HG03457 (cell line): ENCODE measurements at regions not wholly inside any gene's neighbourhood (a gene's known extent, or its start where the extent isn't known, plus 50 kb on each side); places are given as distances from the start of the nearest gene placed in this dataset.
"Not testable (repeated sequence)": the region's sequence is repeated elsewhere in the genome, so short reads cannot be mapped to it uniquely, and the experiment has no call there.

ENCODE experiments used
- ATAC-seq: cut with Tn5 transposase; IDR thresholded peaks from one replicate; pipeline ENCODE4 v1.9.1; 2021; ENCODE audit warnings: moderate number of reproducible peaks; ENCODE audit not compliant: unreplicated experiment

DNA sequence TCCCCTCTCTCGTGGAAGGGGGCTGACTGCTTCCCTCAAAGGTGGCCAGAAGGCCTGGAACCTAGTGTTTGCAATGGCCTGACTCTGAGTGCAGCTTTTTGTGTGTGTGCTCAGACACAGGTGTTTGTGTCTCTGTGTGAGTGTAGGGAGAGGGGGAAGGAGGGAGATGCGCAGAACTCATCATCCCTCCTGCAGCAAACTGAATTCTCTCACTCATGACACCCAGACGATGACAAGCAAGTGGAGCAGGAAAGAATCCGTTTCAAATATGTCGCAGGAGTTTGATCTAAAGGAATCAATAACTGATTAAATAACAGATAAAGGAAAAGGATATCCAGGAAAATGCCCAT is 101.4 kb downstream of the TNFAIP3 start:
- no peak for ATAC-seq

DNA sequence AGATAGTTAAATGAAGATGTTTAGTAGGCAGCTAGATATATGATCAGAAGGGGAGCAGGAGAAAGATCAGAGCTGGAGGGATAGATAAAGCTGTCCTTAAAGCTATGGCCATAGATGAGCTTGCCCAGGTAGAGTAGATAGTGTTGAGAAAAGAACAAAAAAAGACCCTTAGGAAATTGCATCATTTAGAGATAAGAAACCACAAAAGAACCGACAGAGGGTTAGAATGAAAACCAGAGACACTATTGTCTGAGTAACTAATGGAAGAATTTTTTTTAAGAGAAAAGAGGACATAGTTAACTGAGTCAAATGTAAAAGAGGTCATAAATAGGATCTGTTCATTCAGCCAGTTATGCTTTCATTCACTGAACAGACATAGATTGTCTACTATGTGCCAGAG is 101.8 kb downstream of the TNFAIP3 start:
- no peak for ATAC-seq

DNA sequence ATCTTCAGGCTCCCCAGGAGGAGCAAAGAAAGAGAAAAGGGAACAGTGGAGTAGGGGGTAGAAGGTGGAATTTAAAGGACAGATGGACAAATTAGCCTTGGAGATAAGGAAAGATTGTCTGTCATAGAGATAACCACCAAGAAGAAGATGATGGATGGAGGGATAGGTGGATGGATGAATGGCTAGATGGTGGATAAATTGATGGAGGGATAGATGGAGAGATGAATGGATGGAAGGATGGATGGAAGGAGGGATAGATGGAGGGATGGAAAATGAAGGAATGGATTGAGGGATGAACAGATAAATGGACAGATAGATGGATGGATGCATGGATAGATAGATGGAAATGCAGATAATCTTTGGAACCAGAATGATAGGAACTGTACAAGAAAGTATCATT is 102.8 kb downstream of the TNFAIP3 start:
- no peak for ATAC-seq

DNA sequence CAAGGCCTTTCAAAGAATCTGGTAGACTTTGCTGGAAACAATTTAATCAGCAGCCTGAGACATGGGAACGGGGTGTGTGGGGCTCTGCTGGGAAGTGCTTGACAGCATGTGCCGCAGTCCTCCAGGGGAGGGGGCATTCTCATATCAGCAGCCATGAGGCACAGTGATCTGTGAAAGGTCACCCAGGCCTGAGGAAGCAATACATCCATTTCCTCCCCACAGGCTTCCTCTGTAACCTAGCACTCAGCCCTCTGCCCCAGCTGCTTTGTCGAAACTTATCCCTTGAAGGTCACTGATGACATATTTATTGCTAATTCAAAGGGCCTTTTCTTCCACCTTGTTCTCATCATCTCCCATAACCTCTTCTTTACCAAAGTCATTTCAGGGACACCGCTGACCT is 103.3 kb downstream of the TNFAIP3 start:
- ATAC-seq, result no peak

DNA sequence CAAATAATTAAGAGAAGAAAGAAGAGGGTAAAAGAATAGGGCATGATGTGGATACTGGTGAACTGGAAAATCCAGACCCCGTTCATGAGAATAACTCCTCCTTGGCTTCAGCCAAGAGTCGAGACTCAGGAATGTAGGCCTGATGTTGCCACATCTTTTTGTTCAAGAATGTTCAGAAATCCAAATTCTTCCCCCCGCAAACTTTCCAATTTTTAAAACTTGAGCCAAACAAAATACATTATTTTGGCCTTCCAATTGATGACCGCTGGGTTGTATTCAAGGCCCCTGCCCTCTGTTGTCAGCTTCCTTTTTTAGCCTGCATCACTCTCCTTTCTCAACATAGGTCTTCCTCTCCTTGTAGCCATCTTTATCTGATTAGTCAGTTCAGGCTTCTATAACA is 106.1 kb downstream of the TNFAIP3 start:
- no peak for ATAC-seq

DNA sequence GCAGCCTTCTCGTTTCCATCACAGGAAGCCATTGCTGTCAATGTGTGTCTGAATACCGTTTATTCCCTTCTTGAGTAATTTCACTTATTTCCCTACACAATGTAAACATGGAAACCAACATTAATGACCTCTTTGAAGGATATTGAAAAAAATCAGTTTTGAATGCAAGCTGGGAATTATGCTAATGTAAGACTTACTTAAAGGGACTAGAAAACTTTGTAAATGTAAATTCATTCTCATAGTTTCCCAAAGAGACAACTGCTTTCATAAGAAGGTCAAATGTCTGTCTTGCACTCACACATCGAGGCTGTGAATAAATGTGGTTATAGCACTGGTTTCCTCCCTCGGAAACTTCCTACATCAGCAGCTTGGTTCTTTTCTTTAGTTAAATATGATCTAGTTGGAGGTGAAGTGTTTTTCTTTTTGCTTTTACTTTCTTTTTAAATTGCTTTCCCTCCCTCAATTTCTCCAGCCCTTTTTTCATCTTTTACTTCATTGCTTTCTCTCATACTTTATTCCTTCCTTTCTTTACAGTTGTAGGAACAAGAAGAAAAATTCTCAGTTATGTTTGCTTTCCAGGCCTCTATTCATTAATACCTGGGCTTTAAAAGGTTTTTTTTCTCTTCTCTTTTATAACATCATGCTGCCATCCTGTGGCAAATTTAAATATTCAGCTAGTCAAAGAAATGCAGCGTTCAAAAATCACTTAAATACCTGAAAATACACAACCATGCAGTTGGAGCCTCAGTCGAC is 108.3 kb downstream of the TNFAIP3 start:
- no peak for ATAC-seq

DNA sequence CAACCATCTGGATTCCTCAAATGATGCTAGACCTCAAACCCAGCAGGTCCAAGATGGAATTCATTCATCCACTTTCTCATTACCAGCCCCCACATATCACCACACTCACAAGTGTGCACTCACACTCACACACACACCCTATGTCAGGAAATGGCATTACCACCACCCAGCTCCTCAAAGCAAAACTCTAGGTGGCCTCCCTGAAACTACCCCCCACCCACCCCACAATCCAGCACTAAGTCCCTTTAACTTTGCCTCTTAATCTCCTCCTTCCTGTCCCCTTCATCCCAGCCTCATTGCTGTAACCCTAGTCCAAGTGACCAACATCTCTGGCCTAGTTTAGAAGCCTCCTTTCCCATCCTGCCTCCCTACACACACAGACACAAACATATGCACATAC is 109.4 kb downstream of the TNFAIP3 start:
- ATAC-seq, result no peak

DNA sequence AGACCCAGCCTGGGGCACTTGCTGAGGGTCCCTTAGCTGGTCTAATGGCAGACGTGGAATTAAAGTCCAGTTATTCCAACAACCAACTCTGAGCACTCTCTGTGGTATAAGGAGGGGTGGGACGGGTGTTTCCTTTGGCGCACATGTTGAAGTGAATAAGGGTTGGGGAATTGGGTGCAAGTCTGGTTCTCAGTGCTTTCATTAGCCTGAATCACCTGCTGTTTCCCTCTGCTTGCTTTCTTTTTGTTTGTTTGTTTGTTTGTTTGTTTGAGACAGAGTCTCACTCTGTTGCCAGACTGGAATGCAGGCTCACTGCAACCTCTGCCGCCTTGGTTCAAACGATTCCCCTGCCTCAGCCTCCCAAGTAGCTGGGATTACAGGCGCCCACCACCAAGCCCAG is 110.1 kb downstream of the TNFAIP3 start:
- ATAC-seq, result no peak

DNA sequence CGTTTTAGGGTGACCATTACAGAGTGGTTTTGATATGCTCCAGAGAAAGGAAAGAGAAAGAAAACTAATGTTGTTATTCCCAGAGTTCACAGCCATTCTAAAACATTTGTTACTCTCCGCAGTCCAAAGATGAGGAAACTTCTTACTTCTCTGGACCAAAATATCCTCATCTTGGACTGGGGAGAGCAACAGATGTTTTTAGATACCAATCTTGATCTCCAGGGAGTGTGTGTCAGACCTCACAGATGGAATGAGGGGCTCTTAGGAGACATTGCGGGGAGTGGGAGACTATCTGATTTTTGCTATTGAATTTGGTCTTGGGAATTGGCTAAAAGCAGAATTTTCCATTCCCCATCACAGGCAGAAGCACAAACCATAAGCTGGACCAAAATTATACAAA is 110.8 kb downstream of the TNFAIP3 start:
- no peak for ATAC-seq

DNA sequence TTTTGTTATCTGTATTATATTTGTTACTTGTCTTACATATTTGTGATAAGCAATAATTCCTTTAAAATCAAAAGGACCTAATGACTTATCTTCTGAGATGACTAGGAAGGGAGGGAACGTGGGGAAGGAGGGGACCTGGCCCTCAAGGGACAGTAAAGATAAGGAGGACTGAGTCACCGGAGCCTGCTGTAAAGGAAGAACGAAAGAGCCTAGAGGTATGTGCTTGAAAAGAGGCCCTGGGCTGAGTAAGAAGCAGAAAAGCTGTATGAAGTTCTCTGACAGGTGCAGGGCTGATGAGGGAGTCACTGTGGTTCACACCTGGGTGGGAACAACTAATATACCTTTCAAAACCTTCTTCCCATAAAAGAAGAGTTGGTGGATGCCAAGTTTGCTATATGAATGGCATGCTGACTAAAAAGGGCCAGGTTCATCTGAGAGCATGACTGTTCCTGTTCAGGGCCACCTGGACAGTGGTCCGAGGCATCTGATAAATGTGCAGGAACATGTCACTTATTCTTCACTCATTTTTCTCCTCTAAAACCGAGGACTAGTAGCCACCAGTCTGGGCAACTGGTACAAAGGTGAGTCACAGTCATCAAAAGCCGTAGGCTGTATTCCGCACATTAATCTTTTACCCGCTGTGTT is 111.3 kb downstream of the TNFAIP3 start:
- ATAC-seq, result no peak

DNA sequence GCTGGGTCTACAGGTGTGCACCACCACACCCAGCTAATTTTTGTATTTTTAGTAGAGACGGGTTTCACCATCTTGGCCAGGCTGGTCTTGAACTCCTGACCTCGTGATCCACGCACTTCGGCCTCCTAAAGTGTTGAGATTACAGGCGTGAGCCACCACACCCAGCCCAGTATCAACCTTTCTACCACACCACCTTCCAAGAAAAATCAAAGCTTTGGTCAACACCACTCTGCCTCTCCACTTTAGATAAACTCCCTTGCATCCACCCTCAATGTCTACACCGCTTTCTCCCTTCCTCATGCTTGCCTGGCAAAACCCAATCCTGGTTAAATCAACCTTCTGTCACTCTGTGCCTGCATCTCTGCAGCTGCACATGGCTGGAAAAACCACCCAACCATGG is 112.2 kb downstream of the TNFAIP3 start:
- ATAC-seq, result not testable (repeated sequence)

DNA sequence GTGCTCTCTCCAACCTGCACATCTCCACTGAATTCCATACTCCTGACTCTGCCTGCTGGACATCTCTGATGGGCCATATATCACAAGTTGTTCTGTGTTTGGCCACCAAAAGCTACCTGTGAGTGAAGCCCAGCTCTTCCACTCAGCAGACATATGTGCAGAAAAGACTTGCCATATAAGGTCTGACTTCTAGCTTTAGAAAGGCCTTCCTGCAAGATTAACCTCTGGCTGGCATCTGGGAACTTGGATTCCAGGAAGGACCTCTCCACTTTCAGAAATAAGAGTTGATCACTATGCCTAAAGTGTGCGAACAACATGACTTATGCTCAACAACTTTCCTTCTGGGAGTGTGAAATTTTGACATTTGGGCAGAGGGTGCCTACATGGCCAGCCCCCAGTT is 113.7 kb downstream of the TNFAIP3 start:
- no peak for ATAC-seq

DNA sequence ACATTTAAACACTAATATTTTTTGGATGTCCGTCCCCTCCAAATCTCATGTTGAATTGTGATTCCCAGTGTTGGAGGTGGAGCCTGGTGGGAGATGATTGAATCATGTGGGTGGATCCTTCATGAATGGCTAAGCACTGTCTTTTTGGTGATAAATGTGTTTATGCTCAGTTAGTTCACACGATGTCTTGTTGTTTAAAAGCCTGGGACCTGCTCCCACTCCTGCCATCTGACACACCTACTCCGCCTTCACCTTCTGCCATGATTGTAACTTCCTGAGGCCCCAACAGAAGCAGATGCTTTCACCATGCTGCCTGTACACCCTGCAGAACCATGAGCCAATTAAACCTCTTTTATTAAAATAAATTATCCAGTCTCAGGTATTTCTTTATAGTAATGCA is 114.7 kb downstream of the TNFAIP3 start:
- no peak for ATAC-seq

DNA sequence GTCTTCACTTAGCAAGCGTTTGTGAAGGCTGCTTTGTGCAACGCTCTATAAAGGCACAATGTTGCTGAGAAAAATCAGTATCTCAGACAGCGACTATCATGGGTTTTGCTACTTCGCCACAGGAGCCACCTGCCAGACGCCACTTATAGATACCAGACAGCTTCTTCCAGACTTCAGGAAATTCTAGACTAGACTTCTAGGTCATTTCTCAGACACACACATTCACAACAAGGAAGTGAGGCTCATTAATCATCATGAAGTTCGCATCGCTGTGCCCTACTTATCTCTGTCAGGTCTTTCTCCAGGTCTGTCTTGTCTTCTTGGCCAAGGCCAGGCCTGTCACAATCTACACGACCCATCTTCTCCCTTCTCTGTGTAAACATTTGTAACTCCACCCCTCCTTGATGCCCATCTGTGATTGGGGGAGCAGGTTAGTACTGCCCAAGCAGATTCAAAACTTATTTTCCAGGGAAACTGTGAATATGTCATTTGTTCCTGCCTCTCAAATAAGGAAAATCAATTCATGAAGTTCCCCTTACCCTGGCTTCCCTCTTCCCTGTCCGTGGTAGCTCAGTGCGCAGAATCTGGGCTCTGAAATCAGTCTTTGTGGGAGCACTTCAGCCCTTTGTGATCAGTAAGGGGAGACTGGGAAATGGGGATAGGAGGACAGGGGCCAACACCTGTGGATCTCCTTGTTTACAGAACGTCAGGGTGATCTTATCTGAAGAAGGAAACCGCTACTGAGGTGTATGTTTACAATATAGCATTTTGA is 115.5 kb downstream of the TNFAIP3 start:
- no peak for ATAC-seq

DNA sequence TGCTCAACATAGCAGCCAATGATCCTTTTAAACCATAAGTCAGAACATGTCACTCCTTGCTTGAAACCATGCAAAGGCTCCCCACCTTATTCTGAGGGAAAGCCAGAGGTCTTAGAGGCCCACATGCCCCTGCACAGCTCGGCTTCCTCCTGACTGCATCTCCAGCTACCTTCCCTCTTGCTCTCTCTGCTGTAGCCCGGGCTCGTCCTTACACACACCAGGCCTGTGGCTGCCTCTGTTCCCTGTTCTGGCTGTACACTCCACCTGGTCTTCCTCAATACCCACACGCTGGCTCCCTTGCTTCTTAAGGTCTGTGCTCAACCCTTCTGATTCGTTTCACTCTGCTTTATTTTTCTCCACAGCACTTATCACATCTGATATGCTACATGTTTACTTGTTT is 116.2 kb downstream of the TNFAIP3 start:
- no peak for ATAC-seq

DNA sequence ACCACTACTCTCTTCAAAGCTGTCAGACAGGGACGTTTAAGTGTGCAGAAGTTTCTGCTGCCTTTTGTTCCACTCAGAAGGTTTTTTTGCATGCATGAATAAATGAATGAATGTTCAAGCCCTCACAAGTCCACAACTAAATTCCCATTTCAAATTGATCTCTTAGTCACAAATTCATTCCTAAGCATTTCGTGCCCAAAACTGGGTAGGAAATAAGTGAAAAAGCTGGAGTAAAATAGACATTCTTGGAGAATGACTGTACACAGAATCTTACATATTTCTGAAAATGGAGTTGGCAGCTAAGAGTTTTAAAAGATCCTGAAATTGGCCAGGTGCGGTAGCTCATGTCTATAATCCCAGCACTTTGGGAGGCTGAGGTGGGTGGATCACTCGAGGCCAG is 117.6 kb downstream of the PERP start:
- ATAC-seq, result no peak

DNA sequence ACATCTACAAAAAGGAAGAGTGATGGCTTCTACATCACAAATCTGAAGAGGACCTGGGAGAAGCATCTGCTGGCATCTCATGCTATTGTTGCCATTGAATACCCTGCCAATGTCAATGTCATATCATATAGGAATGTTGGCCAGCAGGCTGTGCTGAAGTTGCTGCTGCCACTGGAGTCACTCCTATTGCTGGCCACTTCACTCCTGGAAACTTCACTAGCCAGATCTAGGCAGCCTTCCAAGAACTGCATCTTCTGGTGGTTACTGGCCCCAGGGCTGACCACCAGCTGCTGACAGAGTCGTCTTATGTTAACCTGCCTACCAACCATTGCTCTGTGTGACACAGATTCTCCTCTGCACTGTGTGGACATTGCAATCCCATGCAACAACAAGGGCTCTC is 111.8 kb downstream of the PERP start:
- ATAC-seq, result no peak

DNA sequence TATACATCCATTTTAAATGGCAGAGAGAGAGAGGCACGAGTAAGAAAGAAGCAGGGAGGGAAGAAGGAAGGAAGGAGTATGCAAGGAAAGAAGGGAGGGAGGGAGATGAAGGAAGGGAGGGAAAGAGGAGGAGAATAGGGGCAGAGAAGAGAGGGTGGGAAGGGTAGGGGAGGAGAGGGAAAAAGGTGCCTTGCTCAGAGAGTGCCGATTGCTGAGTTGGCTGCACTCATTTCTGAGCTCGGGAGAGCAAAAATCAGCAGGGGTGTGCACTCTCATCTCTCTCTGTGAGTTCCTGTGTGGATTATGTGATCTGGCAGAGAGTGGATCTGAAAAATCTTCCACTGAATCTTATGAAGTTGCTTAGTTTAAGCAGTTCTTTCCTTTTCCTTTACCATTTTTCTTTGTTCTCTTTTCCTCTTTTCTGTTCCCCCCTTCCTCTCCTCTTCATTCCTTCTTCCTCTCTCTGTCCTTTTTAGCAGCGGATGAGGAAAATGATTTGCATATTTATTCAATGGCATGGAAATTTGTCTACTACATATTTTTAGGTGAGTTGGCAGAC is 108.7 kb downstream of the PERP start:
- ATAC-seq, result no peak

DNA sequence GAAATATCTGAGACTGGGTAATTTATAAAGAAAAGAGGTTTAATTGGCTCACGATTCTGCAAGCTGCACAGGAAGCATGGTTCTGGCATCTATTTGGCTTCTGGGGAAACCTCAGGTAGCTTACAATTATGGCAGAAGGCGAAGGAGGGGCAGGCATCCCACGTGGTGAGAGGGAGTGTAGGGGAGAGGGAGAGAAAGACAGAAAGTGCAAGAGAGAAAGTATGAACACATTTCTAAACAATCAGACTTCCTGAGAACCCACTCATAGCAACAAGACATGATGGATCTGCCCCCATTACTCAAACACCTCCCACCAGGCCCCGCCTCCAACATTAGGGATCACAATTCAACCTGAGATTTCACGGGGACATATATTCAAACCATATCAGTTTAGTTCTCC is 107.4 kb downstream of the PERP start:
- ATAC-seq, result no peak

DNA sequence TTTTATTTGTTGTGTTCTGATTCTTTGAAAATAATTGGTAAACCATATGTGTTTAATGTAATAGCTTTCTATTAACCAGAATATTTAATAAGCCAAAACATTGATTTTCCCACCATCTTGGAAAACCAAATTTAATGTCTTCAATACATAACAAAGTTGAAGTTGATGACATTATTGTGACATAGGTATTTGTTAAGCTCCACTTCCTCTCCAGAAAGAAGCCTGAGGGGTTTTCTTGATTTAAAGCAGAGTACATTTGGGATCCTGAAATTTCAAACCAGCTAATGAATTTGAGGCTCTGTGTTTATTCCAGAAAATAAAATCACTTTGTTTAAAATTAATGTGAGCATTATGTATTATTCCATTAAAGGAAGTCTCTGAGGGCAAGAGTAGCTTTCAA is 106.3 kb downstream of the PERP start:
- no peak for ATAC-seq

DNA sequence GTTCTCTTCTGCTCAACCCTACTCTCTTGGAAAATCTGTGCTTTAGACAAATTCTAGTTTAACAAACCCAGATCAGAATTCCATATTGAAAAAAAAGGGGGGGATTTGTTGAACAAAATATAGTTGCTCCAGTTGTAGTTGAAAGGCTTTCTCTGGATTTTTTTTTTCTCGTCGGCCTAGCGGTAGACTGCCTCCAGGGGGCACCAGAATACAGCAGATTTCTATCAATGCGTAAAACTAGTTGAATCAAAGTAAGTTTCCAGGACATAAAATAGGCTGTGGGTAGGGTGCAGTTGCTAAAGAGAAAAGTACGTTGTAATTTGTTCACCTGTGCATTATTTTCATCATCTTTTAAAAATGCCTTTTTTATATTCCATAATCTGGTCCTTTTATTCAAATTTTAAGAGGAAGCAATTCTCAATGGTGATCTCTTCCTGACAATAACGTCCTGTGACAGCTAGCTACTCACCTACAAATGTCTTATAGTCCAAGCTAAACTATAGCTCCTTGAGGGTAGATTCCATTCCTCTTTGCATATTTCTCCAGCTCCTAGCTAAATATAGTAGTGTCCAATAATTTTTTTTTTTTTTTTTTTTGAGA is 105.4 kb downstream of the PERP start:
- no peak for ATAC-seq
